ENCODE measurements at regions not wholly inside any gene's neighbourhood (a gene's known extent, or its start where the extent isn't known, plus 50 kb on each side); places are given as distances from the start of the nearest gene placed in this dataset.

- TF ChIP-seq POLR2A (IDR thresholded peaks at IDR 0.05; ENCODE audit: low read depth, low read length) (no peak), POLR2AphosphoS5 (IDR thresholded peaks at IDR 0.05; ENCODE audit: low read depth, low read length) (no peak)
These were observed 102.9 kb downstream of the PFKFB3 start for GRCh38 chr10:6305401-6306321.
